Ramos (cell line): ENCODE measurements at regions not wholly inside any gene's neighbourhood (a gene's known extent, or its start where the extent isn't known, plus 50 kb on each side); places are given as distances from the start of the nearest gene placed in this dataset.
"Not testable (repeated sequence)": the region's sequence is repeated elsewhere in the genome, so short reads cannot be mapped to it uniquely, and the experiment has no call there.

ENCODE experiments used
- in situ Hi-C: fragments of 300-500 bp; cut with MboI; formaldehyde crosslinking; loops from one replicate; pipeline ENCODE4 v1.14.3; 2022; ENCODE audit warnings: low sequenced_read_pairs; ENCODE audit not compliant: unreplicated experiment

DNA sequence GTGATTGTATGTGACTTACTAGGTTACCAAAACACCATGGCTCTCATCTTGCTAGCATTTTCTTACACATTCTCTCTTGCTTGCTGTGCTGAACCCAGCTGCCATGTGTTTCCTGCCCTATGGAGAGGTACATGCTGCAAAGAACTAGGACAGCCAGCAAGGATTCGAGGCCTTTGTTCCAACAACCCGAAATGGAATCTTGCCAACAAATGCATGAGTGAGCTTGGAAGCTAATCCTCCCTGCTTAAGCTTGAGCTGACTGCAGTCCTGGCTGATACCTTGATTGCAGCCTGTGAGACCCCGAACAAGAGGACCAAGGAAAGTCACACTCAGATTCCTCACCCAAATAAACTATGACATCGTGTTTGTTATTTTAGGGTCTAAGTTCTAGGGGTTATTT lies 651.2 kb downstream of the SLITRK6 start:
- in situ Hi-C loops: no loop called here

DNA sequence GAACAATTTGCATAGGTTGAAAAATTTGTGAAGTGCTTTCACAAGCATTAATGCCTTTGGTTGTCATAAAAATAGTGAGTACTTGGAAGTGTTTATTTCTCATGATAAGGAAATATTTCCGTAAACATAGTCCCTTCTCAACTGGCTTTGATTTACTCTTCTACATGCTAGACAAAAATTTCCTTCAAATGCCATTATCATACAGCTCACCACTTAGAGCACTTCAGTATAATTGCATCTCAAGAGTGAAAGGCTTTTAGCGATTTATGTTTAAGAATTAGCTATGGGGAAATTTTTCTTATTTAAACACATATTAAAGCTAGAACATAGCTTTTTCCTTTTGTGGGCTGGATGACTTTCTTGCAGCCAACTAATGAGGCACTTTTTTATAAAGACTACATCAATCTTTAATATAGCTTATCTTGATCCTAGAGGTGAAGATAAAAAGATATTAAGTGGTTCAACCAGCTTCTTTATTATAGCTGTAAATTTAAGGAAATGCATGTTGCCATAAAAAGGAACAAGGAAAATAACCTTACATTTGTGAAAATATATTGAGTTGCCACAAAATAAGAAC lies 656.8 kb downstream of the SLITRK6 start:
- in situ Hi-C loops: no loop called here

DNA sequence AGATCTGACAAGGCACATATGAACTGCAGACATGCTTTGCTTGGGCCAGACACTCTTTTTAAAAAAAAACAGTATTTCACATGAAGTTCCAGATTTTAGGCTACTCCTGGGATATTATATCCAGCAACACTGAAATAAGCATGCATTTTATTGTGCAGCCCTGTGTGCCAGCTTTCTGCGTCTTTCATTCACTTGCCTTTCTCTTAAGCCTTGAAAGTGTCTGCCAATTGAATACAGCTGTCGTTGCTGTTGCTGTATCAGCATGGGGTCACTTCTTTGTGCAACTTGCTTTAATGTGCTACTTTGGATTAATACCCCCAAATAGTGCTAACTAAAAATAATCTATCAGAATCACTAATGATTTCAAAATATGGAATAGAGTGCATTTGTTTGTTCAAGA lies 657.8 kb downstream of the SLITRK6 start:
- in situ Hi-C loops: no loop called here

DNA sequence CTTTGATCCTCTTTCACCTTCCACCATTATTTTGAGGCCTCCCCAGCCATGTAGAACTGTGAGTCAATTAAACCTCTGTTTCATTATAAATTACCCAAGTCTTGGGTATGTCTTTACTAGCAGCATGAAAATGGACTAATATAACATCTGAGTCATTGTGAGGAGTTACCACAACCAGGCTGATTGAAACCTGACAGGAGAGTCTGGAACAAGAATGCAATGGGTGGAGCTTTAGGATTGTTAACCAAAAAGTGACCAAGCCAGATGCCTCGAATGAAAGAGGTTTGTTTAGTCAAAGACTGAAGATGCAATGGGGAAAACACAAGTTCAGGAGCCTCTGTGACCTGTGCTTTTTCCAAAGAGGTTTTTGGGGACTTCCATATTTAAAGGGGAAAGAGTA lies 659.0 kb downstream of the SLITRK6 start:
- in situ Hi-C loops: no loop called here

DNA sequence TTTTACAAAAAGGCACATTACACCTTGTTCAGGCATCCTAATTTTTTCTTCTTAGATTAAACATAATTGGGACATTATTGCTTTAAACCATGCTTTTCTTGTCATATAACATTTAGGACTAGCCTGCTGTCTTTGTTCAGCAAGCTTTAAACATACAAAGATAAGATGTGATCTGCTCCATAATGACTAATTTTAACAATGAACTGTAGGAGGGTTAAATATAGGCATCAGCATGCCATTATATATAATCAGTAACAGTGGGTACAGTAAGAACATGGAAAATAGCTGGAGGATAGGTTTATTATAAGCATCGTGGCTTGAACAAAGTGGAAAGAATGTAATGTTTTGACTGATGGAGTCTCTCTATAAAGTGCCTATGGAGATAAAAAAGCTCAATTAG lies 661.7 kb downstream of the SLITRK6 start:
- in situ Hi-C loops: no loop called here

DNA sequence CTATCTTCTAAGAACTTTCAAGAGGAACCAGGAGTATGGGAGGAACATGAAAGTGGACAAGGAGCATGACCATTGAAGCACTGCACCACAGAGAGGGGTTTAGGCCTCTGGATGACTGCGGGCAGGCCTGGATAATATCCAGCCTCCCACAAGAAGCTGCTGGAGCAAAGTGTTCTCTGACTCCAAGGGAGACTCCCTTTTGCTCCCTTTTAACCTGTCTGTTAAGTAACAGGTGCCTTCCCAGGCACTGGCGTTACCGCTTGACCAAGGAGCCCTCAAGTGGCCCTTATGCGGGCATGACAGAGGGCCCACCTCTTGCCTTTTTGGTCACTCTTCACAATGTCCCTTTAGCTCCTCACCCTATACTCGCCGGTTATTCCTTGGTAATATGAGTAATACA lies 666.2 kb downstream of the SLITRK6 start:
- in situ Hi-C loops: no loop called here

DNA sequence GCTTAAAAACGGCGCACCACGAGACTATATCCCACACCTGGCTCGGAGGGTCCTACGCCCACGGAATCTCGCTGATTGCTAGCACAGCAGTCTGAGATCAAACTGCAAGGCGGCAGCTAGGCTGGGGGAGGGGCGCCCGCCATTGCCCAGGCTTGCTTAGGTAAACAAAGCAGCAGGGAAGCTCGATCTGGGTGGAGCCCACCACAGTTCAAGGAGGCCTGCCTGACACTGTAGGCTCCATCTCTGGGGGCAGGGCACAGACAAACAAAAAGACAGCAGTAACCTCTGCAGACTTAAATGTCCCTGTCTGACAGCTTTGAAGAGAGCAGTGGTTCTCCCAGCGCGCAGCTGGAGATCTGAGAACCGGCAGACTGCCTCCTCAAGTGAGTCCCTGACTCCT lies 675.7 kb downstream of the SLITRK6 start:
- in situ Hi-C loops: not testable (repeated sequence)

DNA sequence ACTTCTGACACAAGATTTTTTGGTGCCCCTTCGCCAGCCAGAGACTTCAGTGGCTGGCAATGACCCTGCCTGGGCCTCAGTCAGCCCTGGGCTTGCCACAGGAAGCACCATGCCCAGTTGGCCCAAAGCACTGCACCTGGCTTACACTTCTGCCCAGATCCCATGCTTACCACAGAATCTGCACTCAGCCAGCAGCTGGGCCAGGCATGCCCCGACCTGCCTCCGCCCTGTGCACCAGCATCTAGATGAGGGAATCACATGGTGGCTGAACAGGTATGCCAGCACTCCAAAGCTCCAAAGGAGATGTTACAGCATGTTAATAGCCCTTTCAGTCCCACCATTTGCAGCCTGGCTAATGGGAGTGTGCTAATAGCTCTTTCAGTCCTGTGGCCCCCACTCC lies 690.9 kb downstream of the SLITRK6 start:
- in situ Hi-C loops: no loop called here

DNA sequence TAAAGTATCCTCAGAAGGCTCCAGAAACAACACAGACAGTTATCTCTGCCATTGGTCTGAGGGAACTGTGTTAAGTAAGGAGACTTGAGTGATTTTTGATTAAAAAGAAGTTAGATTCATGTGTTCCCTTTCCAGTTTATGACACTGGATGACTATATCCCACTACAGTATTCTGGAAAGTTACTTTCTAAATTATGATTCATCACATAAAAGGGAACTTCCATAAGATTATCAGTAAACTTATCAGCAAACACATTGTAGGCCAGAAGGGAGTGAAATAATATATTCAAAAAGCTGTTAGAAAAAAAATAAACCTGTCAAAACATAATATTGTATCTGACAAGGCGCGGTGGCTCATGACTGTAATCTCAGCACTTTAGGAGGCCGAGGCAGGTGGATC lies 700.0 kb downstream of the SLITRK6 start:
- in situ Hi-C loops: no loop called here

DNA sequence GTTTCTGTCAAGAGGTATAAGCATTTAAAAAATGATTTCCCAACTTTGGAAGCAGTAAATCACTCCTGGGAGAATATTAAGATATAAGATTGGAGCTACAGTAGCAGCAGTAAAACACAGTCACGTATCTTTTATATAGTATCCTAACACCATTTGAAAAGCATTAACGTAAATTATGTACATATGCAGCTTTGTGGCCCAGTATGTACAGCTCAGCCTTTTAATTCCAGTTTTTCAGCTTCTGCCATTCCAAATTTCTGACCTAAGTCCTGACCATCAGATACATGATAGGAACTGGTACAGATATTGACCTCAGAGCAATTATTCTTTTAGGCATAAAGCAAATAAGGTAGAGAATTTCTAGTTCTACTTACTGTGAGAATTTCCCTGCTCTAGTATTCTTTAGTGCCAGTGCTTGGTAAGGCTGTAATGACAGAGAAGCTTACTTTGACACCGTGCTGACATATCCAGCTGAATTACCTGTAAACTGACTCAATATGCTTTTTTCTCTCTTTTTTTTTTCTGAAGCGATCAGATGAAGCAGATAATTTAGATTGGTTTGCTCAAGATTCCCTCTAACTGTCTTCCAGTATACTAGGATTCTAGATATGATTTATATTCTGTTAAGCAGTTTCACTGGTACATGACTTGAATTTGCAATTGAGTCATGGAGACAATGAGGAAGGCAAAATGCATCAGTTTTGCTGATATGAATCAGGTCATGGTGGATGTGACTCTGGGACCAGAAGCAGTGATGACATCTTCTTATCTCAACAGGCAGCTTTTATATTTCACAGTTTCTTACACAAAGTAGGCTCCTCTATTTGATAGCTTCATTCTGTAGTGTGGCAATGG lies 703.6 kb downstream of the SLITRK6 start:
- in situ Hi-C loops: no loop called here

DNA sequence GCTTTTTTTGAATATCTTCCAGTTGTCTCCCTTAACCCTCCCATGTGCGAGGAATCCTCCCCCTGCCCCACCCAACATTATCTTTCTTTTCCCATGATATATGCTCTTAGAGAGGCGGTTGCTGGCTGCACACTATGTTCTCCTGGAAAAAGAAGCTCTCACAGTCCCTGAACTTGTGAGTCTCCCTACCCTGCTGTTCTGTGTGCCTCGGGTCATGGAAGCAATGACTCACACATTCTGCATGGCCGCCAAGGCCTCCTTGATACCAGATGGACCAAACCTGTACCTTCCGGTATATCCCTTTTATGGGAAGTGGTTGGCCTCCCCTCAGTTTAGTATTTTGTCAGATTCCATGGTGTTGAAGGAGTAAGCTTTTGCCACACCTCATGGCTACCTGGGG lies 705.4 kb downstream of the SLITRK6 start:
- in situ Hi-C loops: no loop called here

DNA sequence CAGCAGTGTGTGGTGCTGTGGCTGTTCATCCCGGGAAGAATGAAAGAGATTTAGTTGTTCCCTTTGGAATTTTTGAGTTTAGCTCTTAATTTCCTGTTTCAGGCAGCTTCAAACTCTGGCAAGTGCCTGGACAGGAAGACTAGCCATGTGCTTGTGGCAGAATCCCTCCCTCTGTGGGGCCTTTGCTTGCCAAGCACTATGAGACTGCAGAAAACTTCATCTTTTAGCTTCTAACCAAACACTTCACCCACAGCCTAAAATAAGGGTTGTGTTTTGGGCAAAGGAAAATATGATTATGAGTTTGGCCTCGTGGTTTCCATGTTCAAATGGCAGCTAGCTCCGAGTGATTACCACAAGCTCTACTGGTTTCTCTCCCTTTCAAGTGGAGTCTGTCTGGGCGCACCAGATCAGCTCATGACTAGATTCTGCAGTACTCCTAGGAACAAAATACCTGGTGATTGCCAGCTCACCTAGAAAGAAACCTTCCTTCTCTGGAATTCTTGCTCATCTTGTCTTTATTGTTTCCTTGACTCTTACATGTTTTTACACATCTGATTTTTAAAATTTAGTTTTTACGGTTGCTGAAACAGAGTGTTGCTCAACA lies 707.5 kb downstream of the SLITRK6 start:
- in situ Hi-C loops: no loop called here

DNA sequence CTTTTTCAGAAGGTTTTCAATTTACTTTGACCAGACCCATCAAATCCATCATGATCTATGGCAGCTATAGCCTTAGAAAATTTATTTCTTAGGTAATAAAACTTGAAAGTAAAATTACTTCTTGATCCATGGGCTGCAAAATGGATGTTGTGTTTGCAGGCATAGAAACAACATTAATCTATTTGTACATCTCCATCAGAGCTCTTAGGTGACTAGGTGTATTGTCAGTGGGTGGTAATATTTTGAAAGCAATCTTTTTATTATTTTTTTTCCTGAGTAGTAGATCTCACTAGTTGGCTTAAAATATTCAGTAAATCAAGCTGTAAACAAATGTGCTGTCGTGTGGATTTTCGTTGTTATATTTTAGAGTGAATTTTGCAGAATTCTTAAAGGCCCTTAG lies 710.0 kb downstream of the SLITRK6 start:
- in situ Hi-C loops: no loop called here

DNA sequence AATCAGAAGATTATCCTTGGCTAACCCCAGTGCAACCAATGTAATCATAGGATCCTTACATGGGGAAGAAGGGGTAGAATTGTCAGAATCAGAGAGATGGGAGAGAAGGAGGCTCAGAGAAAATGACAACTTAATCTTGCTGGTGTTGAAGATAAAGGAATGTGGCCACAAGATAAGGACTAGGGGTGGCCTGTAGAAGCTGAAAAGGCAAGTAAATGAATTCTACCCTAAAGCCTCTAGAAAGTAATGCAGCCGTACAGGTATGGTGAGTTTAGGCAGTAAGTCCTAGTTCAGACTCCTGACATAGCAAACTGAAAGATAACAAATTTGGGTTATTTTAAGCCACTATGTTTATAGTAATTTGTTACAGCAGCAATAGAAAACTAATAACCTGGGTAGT lies 718.5 kb downstream of the SLITRK6 start:
- in situ Hi-C loops: no loop called here

DNA sequence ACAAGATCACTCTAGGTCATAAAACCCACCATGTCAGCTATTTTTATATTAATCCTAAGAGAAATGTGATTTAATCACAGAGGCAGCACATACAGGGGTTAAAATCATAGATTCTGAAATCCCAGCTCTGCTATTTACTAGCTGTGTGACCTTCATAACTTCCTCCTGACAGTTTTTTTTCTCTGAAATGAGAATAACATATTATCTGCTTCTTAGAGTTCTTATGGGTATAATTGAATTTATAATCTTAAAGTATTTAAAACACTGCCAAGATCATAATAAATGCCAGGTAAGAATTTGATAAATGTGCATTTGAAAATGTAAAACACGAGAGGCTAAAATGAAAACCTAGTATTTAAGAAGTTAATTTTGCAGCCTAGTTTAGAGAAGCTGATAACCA lies 722.9 kb downstream of the SLITRK6 start:
- in situ Hi-C loops: no loop called here

DNA sequence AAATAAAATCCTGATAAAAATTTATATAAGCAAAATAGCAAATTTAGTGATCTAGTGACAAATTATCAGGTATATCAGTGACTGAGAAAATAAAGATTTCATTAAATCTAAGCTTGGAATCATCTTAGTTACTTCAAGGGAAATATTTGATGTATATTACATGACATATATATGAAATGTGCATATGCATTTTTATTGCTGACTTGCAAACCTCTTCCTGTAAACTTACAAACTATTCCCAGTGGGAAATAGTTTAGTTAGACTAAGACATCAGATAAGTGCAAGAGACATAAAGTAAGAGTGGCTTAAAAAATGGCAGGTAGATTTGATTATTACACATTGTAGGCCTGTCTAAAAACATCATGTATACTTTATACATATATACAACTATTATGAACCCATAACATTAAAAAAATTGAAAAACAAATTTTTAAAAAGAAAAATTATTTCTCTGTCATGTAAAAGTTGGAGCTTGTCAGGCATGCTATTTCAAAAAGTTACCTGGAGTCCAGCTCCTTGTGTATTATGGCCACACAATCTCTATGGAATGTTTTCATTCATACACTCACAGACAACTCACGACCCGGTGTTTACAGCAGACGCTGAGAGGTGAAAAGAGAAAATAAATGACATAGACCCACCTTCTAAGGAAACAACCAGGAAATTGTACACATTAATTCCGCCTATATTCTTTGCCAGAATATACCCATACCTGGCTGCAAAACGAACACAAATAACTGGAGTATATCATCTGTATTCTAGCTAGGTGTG lies 724.5 kb downstream of the SLITRK6 start:
- in situ Hi-C loops: no loop called here

DNA sequence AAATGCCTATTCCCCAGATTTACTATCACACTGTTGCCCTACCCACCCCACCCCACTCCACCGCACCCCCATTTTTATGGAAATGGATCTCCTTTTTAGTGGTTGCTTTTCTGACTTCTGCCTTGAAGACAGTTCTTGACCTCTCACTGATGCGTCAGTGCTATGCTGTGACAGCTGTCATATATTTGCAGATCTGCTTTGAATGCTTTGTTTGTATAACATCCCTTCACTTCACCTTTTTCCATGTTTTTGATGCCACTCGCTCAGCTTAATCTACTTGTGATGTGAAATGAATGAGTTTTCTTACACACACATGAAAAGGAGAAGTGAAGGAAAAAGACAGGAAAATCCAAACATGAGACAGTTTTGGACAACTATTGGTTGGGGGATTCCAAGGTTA lies 731.0 kb downstream of the SLITRK6 start:
- in situ Hi-C loops: no loop called here

DNA sequence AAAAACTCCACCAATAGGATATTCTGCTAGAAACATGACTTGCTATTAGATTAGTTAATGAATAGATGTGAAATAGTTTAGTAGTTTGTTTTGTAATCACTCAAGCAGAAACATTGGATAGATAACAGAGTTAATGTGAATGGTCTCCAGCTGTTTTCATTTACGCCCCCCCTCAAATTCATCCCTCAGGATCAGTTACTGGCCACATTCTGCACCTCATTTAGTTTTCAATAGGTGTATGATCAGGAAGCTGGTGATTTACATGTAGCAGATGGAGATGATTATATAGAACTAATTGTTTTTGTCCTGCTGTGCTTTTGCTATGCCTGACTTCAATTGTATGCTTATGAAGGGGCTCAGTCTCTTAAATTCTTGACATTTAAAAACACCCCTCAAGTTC lies 759.0 kb downstream of the SLITRK6 start:
- in situ Hi-C loops: no loop called here

DNA sequence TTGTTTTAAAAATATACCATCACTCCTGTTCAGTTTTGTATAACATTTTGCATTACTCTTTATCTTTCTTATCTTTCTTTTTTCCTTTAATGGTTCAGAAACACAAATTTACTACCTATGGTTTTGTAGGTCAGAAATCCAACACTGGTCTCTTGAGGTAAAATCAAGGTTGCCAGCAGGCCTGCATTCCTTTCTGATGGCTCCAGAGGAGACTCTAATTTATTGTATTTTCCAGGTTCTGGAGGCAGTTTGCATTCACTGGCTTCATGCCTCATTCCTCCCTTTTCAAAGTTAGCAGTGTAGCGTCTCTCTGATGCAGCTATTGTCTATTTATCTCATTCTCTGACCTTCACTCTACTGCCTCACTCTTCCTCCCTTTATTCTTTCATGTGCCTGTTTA lies 767.4 kb downstream of the SLITRK6 start:
- in situ Hi-C loops: no loop called here

DNA sequence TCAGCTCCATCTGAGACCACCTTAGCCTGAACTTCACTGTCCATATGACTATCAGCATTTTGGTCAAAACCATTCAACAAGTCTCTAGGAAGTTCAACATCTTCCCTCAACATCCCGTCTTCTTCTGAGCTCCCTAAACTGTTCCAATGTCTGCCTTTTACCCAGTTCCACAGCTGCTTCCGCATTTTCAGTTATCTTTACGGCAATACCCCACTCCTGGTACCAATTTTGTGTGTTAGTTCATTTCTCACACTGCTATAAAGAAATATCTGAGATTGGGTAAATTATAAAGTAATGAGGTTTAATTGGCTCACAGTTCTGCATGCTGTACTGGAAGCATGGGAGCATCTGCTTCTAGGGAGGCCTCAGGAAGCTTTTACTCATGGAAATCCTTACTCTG lies 771.2 kb downstream of the SLITRK6 start:
- in situ Hi-C loops: no loop called here

DNA sequence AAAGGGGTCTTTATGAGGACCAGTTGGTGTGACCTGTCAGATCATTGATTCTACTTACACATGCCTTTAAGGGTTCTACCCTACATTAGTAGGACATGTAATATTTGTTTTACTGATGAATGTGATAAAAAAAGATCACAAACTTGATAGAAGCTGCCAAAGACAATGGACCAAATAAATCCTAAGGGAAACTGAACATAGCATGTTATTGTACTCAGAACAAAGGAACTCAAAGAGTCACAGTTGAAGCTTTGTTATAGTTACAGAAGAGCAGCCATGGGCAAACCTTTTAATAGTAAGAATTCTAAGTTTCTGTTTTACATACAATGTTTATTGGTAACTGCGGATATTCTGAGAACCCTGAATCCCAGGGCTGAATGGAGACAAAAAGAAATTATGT lies 780.1 kb downstream of the SLITRK6 start:
- in situ Hi-C loops: no loop called here
